GM21717 (cell line): ENCODE measurements at regions not wholly inside any gene's neighbourhood (a gene's known extent, or its start where the extent isn't known, plus 50 kb on each side); places are given as distances from the start of the nearest gene placed in this dataset.
"Not testable (repeated sequence)": the region's sequence is repeated elsewhere in the genome, so short reads cannot be mapped to it uniquely, and the experiment has no call there.

Experiments
- ATAC-seq: cut with Tn5 transposase; IDR thresholded peaks from one replicate; pipeline ENCODE4 v1.9.1; 2021; ENCODE audit warnings: mild to moderate bottlenecking, moderate library complexity; ENCODE audit not compliant: unreplicated experiment

- ATAC-seq, result no peak
Observed at GRCh38 chr1:230493264-230493663, 67.1 kb upstream of the PGBD5 start.

GRCh38 chr1:230490436-230490835 is 64.3 kb upstream of the PGBD5 start:
- ATAC-seq, result no peak

GRCh38 chr1:230487773-230488428 is 61.8 kb upstream of the PGBD5 start:
- ATAC-seq, result no peak

GRCh38 chr1:230476622-230477003 is 50.5 kb upstream of the PGBD5 start:
- ATAC-seq, result no peak

- ATAC-seq, result not testable (repeated sequence)
Observed at GRCh38 chr1:230475856-230476621, 49.9 kb upstream of the PGBD5 start.
